SK-N-SH (cell line): ENCODE measurements at regions not wholly inside any gene's neighbourhood (a gene's known extent, or its start where the extent isn't known, plus 50 kb on each side); places are given as distances from the start of the nearest gene placed in this dataset.

Experiments used
- SIN3A ChIP-seq: IDR thresholded peaks from 2 replicates; pipeline ENCODE4 v1.6.1; 2012; ENCODE audit warnings: low read depth, mild to moderate bottlenecking, low read length, moderate library complexity, borderline replicate concordance
- TF ChIP-seq, protein P1 (sequence below): IDR thresholded peaks from 2 replicates; pipeline ENCODE4 v1.6.1; 2012; ENCODE audit warnings: mild to moderate bottlenecking, low read depth, low read length, moderate library complexity

DNA sequence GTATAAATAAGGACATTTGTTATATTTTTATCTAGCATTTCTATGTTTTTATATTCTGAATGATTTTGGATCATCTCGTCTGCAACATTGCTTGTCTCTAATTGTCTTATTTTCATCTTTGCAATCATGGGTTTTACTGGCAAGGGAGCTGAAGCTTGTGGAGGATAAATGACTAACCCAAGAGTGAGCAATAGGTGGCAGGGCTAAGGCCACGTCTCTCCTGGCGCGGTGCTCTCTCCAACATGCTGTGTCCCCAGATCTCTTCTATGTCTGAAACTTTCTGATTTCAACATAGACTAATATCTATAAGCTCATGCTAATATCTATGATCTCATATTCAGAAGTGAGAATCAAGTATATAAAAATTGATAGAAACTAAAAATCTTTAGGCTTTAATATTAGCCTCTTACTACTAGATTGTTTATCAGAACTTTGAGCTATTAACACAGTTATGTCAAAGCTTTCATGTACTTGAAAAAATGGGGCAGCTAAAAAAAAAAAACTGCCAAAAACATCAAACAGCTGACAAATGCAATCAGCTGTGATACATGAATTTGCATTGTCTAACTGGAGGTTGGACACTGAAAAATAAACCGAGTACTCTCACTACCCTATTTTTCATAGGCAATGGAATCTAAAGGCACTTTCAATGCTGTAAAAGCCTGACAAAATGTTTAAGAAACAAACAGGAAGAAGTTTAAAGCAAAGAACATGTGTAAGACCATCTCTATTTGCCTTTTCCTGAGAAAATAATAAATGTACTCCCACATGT, 169.2 kb downstream of the TMA16 start:
- TF ChIP-seq SIN3A, result no peak
- TF ChIP-seq, protein P1, sequence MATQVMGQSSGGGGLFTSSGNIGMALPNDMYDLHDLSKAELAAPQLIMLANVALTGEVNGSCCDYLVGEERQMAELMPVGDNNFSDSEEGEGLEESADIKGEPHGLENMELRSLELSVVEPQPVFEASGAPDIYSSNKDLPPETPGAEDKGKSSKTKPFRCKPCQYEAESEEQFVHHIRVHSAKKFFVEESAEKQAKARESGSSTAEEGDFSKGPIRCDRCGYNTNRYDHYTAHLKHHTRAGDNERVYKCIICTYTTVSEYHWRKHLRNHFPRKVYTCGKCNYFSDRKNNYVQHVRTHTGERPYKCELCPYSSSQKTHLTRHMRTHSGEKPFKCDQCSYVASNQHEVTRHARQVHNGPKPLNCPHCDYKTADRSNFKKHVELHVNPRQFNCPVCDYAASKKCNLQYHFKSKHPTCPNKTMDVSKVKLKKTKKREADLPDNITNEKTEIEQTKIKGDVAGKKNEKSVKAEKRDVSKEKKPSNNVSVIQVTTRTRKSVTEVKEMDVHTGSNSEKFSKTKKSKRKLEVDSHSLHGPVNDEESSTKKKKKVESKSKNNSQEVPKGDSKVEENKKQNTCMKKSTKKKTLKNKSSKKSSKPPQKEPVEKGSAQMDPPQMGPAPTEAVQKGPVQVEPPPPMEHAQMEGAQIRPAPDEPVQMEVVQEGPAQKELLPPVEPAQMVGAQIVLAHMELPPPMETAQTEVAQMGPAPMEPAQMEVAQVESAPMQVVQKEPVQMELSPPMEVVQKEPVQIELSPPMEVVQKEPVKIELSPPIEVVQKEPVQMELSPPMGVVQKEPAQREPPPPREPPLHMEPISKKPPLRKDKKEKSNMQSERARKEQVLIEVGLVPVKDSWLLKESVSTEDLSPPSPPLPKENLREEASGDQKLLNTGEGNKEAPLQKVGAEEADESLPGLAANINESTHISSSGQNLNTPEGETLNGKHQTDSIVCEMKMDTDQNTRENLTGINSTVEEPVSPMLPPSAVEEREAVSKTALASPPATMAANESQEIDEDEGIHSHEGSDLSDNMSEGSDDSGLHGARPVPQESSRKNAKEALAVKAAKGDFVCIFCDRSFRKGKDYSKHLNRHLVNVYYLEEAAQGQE, result no peak
